ENCODE measurements at regions not wholly inside any gene's neighbourhood (a gene's known extent, or its start where the extent isn't known, plus 50 kb on each side); places are given as distances from the start of the nearest gene placed in this dataset.

DNA sequence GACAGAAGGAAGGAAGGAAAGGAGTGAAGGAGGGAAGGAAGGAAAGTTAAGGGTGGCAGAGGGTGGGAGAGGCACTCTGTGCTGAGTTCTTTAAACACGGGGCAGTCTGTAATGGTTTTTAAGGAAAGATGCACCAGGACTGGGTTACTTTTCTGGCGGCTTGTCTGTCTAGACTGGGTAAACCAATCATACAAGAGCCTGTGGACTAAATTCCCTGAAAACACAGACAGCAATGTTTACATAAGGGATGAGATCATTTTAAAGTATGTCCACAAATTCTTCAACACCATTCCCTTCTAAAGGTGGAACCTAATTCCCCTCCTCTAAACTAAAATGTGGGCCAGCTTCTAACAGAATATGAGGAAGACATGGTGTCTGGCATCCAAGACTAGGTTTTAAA, 235.5 kb upstream of the IGF1R start:
- H3K9me3 ChIP-seq (ENCODE audit: insufficient read depth, low read depth, low read length): no peaks in the 10 kb centered on the region

DNA sequence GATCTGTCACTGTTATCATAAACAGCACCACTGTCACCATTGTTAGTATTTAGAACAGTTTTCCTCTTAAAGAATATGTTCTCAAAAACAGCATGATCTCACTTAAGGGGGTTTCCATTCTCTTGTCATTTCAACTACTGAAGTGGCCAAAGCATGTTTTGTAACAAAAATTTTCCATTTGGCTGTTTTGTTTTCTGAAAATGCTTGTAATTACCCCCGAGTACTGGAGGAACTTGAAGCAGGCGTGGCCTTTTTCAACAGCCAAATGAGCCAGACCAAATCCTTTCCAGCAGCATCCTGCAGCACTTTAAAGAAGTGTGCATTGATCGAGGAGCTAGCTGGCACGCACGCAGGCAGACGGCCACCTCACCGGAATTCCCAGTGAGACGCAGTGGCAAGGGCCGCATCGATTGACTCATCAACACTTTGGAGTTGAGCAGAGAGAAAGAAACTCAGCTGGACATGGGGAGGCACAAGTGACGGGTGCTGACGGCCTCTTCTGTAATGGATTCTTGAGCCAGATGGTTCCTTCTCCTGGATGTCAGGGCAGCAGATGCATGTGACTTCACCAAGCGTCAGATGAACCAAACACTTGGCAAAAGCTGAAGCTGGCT, 234.3 kb upstream of the IGF1R start:
- Histone ChIP-seq H2AFZ (ENCODE audit: low read length) (no peak overlapping the region), H3K27me3 (ENCODE audit: insufficient read depth, low read length, poor library complexity, severe bottlenecking) (no peaks in the 10 kb centered on the region), H3K79me2 (ENCODE audit: insufficient read depth, low read length) (no peaks in the 10 kb centered on the region), H3K36me3 (ENCODE audit: insufficient read depth, low read length) (no peaks in the 10 kb centered on the region), H4K20me1 (ENCODE audit: insufficient read depth, low read length, poor library complexity, severe bottlenecking) (no peaks in the 10 kb centered on the region), H3K9me2 (replicated peaks; ENCODE audit: low read depth, low read length) (no peaks in the 10 kb centered on the region), H3K9ac (ENCODE audit: low read depth, low read length, poor library complexity, severe bottlenecking) (no peak overlapping the region), H3K4me3 (ENCODE audit: low read length, poor library complexity, severe bottlenecking) (no peak overlapping the region), H3K9me3 (ENCODE audit: insufficient read depth, low read depth, low read length) (no peaks in the 10 kb centered on the region), H3F3A (ENCODE audit: low read depth) (no peaks in the 10 kb centered on the region), H3K4me1 (ENCODE audit: insufficient read depth, low read length, poor library complexity, severe bottlenecking) (no peaks in the 10 kb centered on the region), H3K4me2 (ENCODE audit: low read depth, low read length, poor library complexity, severe bottlenecking) (no peak overlapping the region)
- TF ChIP-seq CTCF (conservative IDR thresholded peaks at IDR 0.05; ENCODE audit: low read length) (no peak), EZH2phosphoT487 (IDR thresholded peaks at IDR 0.05; ENCODE audit: borderline replicate concordance) (no peak)

More for the DNA sequence above, 235.5 kb upstream of the IGF1R start:
- Histone ChIP-seq H3K4me2 (ENCODE audit: low read depth, low read length, poor library complexity, severe bottlenecking) (no peak overlapping the region), H3K9ac (ENCODE audit: low read depth, low read length, poor library complexity, severe bottlenecking) (no peak overlapping the region), H2AFZ (ENCODE audit: low read length) (no peak overlapping the region), H3K9me2 (replicated peaks; ENCODE audit: low read depth, low read length) (no peaks in the 10 kb centered on the region), H3K36me3 (ENCODE audit: insufficient read depth, low read length) (no peaks in the 10 kb centered on the region), H3K4me3 (ENCODE audit: low read length, poor library complexity, severe bottlenecking) (no peak overlapping the region), H3F3A (ENCODE audit: low read depth) (no peaks in the 10 kb centered on the region), H3K79me2 (ENCODE audit: insufficient read depth, low read length) (no peaks in the 10 kb centered on the region), H3K27me3 (ENCODE audit: insufficient read depth, low read length, poor library complexity, severe bottlenecking) (no peaks in the 10 kb centered on the region), H4K20me1 (ENCODE audit: insufficient read depth, low read length, poor library complexity, severe bottlenecking) (no peaks in the 10 kb centered on the region), H3K4me1 (ENCODE audit: insufficient read depth, low read length, poor library complexity, severe bottlenecking) (no peaks in the 10 kb centered on the region)
- TF ChIP-seq EZH2phosphoT487 (IDR thresholded peaks at IDR 0.05; ENCODE audit: borderline replicate concordance) (no peak), CTCF (conservative IDR thresholded peaks at IDR 0.05; ENCODE audit: low read length) (no peak)

DNA sequence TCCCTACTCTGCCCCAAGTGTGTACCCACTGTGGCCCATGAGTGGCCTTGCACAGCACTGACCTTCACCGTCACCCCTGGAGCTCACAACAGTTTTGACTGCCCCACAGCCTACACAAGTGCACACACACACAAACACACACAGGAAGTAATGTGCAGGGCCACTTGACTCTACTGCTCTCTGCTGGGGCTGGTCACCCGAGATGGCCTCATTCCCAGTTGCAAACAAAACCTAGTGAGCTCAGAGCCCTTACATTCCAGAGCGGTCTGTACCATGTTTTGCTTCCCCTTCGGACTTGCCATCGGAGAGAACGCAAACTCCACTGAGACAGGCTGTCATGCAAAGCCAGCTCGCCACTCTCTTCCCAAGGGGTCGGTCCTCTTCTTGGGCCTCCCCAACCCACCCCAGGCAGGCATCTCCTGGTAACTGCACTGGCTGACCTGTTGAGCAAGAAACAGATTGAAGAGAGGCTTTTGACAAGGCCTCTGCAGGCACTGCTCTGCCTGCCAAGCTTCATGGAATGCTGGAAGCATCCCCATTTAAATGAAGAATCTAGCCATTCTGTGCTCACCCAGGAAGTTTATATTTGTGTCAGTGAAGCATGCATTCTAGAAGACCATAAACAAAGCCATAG, 232.0 kb upstream of the IGF1R start:
- no peaks in the 10 kb centered on the region for H3K79me2 ChIP-seq (ENCODE audit: insufficient read depth, low read length)
- H3K4me1 ChIP-seq (ENCODE audit: insufficient read depth, low read length, poor library complexity, severe bottlenecking): no peaks in the 10 kb centered on the region
- H3K9me2 ChIP-seq (replicated peaks; ENCODE audit: low read depth, low read length): no peaks in the 10 kb centered on the region
- no peak overlapping the region for H3K4me2 ChIP-seq (ENCODE audit: low read depth, low read length, poor library complexity, severe bottlenecking)
- H3K27me3 ChIP-seq (ENCODE audit: insufficient read depth, low read length, poor library complexity, severe bottlenecking): no peaks in the 10 kb centered on the region
- no peaks in the 10 kb centered on the region for H3F3A ChIP-seq (ENCODE audit: low read depth)
- H3K9ac ChIP-seq (ENCODE audit: low read depth, low read length, poor library complexity, severe bottlenecking): no peak overlapping the region
- no peaks in the 10 kb centered on the region for H3K9me3 ChIP-seq (ENCODE audit: insufficient read depth, low read depth, low read length)
- no peaks in the 10 kb centered on the region for H3K36me3 ChIP-seq (ENCODE audit: insufficient read depth, low read length)
- H2AFZ ChIP-seq (ENCODE audit: low read length): no peak overlapping the region
- TF ChIP-seq CTCF (conservative IDR thresholded peaks at IDR 0.05; ENCODE audit: low read length) (no peak), EZH2phosphoT487 (IDR thresholded peaks at IDR 0.05; ENCODE audit: borderline replicate concordance) (no peak)
- H4K20me1 ChIP-seq (ENCODE audit: insufficient read depth, low read length, poor library complexity, severe bottlenecking): no peaks in the 10 kb centered on the region
- no peak overlapping the region for H3K4me3 ChIP-seq (ENCODE audit: low read length, poor library complexity, severe bottlenecking)

Data from Loucy (cell line).